GM19467 (cell line): ENCODE measurements at regions not wholly inside any gene's neighbourhood (a gene's known extent, or its start where the extent isn't known, plus 50 kb on each side); places are given as distances from the start of the nearest gene placed in this dataset.
"Not testable (repeated sequence)": the region's sequence is repeated elsewhere in the genome, so short reads cannot be mapped to it uniquely, and the experiment has no call there.

Experiments
- ATAC-seq: cut with Tn5 transposase; IDR thresholded peaks from one replicate; pipeline ENCODE4 v1.9.1; 2021; ENCODE audit warnings: mild to moderate bottlenecking, moderate library complexity; ENCODE audit not compliant: unreplicated experiment

- ATAC-seq, result no peak
Measured at GRCh38 chr14:53247596-53248370, 94.7 kb upstream of the DDHD1 start.

- not testable (repeated sequence) for ATAC-seq
Measured at GRCh38 chr14:53242898-53243297, 89.8 kb upstream of the DDHD1 start.

DNA sequence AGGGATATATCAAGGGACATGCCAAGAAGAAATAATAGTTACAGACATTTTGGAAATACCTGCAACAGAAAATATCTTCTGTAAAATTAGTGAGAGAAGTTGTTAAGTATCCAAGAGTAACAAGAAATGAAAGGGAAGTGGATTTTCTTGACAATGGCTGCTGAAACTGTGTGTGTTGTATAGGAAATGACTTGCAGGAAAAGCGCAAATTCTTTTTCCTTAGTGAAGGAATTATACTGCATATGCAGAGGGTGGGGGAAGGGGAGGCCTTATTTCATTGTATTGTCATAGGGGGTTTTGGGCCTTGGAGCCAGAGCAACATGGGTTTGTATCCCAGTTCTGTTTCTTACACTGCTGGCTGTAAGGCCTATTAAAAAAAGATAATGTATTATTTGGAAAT, 84.4 kb upstream of the DDHD1 start:
- no peak for ATAC-seq

- no peak for ATAC-seq
Measured at GRCh38 chr14:53236708-53237107, 83.6 kb upstream of the DDHD1 start.

- ATAC-seq, result no peak
Measured at GRCh38 chr14:53231171-53231570, 78.0 kb upstream of the DDHD1 start.

DNA sequence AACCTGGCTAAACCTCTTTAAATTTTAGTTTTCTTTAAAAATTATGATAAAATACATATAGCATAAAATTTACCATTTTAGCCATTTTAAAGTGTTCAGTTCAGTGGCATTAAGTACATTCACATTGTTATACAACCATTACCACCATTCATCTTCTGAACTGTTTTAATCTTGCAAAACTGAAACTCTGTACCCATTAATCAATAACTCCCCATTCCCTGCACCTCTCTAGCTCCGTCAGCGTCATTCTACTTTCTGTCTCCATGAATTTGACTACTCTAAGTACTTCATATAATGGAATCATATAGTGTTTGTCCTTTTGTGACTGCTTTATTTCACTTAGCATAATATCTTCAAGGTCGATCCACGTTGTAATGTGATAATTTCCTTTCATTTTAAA, 75.8 kb upstream of the DDHD1 start:
- no peak for ATAC-seq

- ATAC-seq, result no peak
Measured at GRCh38 chr14:53227154-53227718, 74.1 kb upstream of the DDHD1 start.

GRCh38 chr14:53226553-53226952, 73.4 kb upstream of the DDHD1 start:
- no peak for ATAC-seq

- ATAC-seq, result no peak
Measured at GRCh38 chr14:53220914-53221313, 67.8 kb upstream of the DDHD1 start.

- ATAC-seq, result no peak
Measured at GRCh38 chr14:53218161-53218560, 65.0 kb upstream of the DDHD1 start.

- ATAC-seq, result peak; percentile 100
Measured at GRCh38 chr14:53217316-53217994, 64.3 kb upstream of the DDHD1 start.

DNA sequence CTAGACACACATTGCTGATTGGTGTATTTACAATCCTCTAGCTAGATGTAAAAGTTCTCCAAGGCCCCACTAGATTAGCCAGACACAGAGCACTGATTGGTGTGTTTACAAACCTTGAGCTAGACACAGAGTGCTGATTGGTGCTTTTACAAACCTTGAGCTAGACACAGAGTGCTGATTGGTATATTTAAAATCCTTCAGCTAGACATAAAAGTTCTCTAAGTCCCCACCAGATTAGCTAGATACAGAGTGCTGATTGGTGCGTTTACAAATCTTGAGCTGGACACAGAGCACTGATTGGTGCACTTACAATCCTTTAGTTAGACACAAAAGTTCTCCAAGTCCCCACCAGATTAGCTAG, 63.8 kb upstream of the DDHD1 start:
- ATAC-seq, result not testable (repeated sequence)

DNA sequence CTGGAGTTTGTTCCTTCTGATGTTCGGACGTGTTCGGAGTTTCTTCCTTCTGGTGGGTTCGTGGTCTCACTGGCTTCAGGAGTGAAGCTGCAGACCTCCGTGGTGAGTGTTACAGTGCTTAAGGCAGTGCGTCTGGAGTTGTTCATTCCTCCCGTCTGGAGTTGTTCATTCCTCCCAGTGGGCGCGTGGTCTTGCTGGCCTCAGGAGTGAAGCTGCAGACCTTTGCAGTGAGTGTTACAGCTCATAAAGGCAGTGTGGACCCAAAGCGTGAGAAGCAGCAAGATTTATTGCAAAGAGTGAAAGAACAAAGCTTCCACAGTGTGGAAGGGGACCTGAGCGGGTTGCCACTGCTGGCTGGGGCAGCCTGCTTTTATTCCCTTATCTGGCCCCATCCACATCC, 63.4 kb upstream of the DDHD1 start:
- not testable (repeated sequence) for ATAC-seq

DNA sequence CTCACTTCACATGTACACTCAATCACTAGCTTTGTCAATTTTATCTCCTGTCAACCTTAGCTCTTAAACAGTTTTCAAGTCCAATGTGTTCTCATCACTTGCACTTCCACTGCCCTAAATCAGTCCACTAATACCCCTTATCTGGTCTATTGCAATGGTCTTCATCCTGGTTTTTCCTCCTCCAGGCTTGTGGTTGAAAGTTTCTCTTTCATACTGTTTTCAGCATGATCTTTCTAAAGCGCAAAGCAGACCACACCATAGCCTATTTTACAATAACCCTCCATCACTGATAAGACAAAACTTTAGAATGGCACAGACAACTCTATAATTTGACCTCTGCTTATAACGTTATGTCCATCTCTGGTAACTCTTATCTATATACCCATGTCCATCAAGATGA, 62.0 kb upstream of the DDHD1 start:
- no peak for ATAC-seq

- ATAC-seq, result no peak
Measured at GRCh38 chr14:53214384-53214783, 61.3 kb upstream of the DDHD1 start.

- ATAC-seq, result no peak
Measured at GRCh38 chr14:53213761-53214160, 60.6 kb upstream of the DDHD1 start.

DNA sequence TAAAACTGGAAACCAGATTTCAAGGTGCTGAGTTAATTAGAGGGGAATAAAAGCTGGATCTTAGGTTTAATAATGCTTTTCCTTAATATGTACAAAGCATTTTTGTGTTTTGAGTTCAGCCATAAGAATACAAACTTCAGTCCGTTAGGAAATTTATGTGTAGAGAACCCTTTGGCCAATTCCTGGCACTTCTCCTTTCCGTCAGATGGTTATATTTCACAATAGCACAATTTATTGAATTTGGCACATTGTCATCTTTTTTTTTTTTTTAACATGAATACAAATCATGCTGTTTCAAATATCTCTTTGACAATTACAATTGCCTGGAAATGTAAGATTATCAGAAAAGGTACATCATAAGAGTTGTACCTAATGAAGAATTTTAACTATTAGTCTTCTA, 56.2 kb upstream of the DDHD1 start:
- no peak for ATAC-seq
